ENCODE measurements at regions not wholly inside any gene's neighbourhood (a gene's known extent, or its start where the extent isn't known, plus 50 kb on each side); places are given as distances from the start of the nearest gene placed in this dataset.

GRCh38 chr4:178856139-178856800 is 1414.0 kb upstream of the AGA start:
- TF ChIP-seq MAFK (IDR thresholded peaks at IDR 0.05; ENCODE audit: low read depth, low read length) (no peak), MXI1 (IDR thresholded peaks at IDR 0.05; ENCODE audit: borderline replicate concordance, low read depth, low read length) (no peak), MAZ (IDR thresholded peaks at IDR 0.05; ENCODE audit: borderline replicate concordance, low read depth, low read length) (no peak), CEBPB (IDR thresholded peaks at IDR 0.05; ENCODE audit: low read depth, low read length) (no peak)
- TF ChIP-seq, protein P1, sequence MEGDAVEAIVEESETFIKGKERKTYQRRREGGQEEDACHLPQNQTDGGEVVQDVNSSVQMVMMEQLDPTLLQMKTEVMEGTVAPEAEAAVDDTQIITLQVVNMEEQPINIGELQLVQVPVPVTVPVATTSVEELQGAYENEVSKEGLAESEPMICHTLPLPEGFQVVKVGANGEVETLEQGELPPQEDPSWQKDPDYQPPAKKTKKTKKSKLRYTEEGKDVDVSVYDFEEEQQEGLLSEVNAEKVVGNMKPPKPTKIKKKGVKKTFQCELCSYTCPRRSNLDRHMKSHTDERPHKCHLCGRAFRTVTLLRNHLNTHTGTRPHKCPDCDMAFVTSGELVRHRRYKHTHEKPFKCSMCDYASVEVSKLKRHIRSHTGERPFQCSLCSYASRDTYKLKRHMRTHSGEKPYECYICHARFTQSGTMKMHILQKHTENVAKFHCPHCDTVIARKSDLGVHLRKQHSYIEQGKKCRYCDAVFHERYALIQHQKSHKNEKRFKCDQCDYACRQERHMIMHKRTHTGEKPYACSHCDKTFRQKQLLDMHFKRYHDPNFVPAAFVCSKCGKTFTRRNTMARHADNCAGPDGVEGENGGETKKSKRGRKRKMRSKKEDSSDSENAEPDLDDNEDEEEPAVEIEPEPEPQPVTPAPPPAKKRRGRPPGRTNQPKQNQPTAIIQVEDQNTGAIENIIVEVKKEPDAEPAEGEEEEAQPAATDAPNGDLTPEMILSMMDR (conservative IDR thresholded peaks at IDR 0.05; ENCODE audit: low read depth, low read length) = no peak

Measured in IMR-90 (cell line).